ENCODE measurements at regions not wholly inside any gene's neighbourhood (a gene's known extent, or its start where the extent isn't known, plus 50 kb on each side); places are given as distances from the start of the nearest gene placed in this dataset.

DNA sequence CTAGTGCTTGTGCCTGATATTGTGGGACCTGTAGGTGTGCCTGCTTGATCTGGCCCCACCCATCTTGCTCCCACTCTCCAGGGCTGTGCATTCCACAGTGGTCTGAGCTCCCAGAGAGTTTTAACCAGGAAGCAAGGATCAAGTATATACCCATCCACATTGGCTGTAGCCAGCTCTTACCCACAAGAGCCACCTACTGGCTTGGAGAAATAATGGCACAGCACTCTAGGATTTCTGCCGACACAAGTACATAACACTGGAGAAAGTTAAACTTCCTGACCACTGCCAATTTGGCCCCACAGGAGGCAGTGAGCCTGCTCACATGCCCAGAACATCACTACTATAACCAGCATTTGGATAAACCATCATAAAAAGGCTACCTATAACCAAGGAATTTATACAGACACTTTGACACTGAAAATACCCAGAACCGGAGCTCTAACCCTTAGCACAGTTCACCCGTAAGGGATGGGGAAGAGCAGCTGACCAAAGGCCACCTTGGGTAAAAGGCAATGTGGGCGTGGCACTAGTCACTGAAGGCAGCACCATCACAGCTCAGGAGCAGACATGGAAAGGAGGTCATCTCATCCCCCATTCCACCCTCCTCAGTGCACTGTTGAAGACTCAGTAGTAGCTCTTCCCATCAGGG, 440.4 kb downstream of the BTBD3 start:
- Histone ChIP-seq H3K4me1 (ENCODE audit: control insufficient read depth, insufficient read depth, low read length) (no peaks in the 10 kb centered on the region), H3K9ac (ENCODE audit: low read depth, low read length) (no peak overlapping the region), H3K36me3 (ENCODE audit: control insufficient read depth, insufficient read depth, low read length) (no peaks in the 10 kb centered on the region), H3K9me3 (ENCODE audit: control insufficient read depth, insufficient read depth, low read length) (no peaks in the 10 kb centered on the region), H3K4me3 (ENCODE audit: low read depth, low read length) (no peak overlapping the region), H3K27me3 (ENCODE audit: control insufficient read depth, insufficient read depth, low read length) (no peaks in the 10 kb centered on the region)

DNA sequence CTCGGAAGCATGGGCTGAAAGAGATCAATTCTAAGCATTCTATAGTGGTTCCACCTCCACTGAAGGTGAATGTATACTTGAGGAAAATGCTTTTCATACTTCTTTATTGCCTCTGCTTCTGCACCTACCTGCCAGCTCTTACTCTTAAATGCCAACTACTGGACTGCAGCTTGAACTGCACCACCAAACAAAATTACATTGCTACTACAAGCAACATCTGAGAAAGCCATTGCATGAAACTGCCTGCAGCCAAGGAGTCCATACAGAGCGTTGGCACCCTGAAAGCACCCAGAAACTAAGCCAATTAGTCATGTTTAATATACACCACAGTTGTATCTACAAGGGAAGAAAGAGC, 440.9 kb downstream of the BTBD3 start:
- Histone ChIP-seq H3K4me1 (ENCODE audit: control insufficient read depth, insufficient read depth, low read length) (no peaks in the 10 kb centered on the region), H3K9me3 (ENCODE audit: control insufficient read depth, insufficient read depth, low read length) (no peaks in the 10 kb centered on the region), H3K27me3 (ENCODE audit: control insufficient read depth, insufficient read depth, low read length) (no peaks in the 10 kb centered on the region), H3K4me3 (ENCODE audit: low read depth, low read length) (no peak overlapping the region), H3K36me3 (ENCODE audit: control insufficient read depth, insufficient read depth, low read length) (no peaks in the 10 kb centered on the region), H3K9ac (ENCODE audit: low read depth, low read length) (no peak overlapping the region)

DNA sequence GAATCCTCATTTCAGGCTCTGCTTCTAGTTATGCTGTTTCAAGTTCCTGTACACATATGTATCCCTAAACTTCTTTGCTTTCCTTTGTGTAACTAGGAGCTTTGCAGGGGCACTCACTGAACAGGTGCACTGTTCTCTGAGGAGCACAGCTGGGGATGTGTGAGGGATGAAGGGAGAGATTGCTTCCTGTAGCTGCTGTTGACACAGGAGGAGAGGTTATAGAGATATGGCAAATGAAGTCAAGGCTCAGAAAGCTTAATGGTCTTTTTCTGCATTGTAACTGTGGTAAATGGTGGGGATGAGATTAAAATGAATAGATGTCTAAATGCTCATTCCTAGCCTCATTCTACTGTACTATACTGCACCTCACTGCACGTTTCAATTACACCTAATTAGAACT, 454.3 kb downstream of the BTBD3 start:
- Histone ChIP-seq H3K9me3 (ENCODE audit: control insufficient read depth, insufficient read depth, low read length) (no peaks in the 10 kb centered on the region), H3K4me1 (ENCODE audit: control insufficient read depth, insufficient read depth, low read length) (no peaks in the 10 kb centered on the region), H3K27me3 (ENCODE audit: control insufficient read depth, insufficient read depth, low read length) (no peaks in the 10 kb centered on the region), H3K4me3 (ENCODE audit: low read depth, low read length) (no peak overlapping the region), H3K9ac (ENCODE audit: low read depth, low read length) (no peak overlapping the region), H3K36me3 (ENCODE audit: control insufficient read depth, insufficient read depth, low read length) (no peaks in the 10 kb centered on the region)

DNA sequence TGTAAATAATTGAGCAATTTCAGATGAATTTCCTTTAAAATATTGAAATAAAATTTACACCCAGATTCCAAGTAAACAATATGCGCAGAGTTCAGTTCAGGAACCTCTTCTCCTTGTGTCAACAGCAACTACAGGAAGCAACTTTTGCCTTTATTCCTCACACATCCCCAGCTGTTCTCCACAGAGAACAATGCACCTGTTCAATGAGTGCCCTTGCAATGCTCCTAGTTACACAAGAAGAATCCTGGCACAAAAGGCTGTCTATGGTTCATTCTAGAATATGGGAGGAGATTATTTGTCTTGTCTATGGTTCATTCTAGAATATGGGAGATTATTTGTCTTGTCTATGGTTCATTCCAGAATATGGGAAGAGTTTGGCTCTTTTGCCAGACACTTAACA, 454.9 kb downstream of the BTBD3 start:
- no peaks in the 10 kb centered on the region for H3K4me1 ChIP-seq (ENCODE audit: control insufficient read depth, insufficient read depth, low read length)
- H3K9me3 ChIP-seq (ENCODE audit: control insufficient read depth, insufficient read depth, low read length) = no peaks in the 10 kb centered on the region
- no peak overlapping the region for H3K4me3 ChIP-seq (ENCODE audit: low read depth, low read length)
- H3K27me3 ChIP-seq (ENCODE audit: control insufficient read depth, insufficient read depth, low read length) = no peaks in the 10 kb centered on the region
- H3K9ac ChIP-seq (ENCODE audit: low read depth, low read length) = no peak overlapping the region
- H3K36me3 ChIP-seq (ENCODE audit: control insufficient read depth, insufficient read depth, low read length) = no peaks in the 10 kb centered on the region

DNA sequence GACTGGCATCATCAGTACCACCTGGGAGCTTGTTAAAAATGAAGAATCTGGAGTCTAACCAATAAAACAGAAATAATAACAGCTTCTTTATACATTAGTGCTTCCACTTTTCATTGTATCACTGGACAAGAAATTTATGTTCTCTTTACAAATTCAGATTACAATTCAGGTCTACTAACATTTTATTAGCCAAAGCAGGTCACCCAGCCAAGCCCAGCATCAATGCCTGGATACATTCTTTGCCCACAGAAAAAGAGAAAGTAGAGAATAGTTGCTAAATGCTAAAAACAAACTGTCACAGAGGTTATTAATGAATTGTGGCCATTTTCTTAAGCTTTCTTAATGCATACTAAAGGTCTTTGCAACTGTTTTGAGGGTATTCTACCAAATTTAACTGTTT, 458.3 kb downstream of the BTBD3 start:
- Histone ChIP-seq H3K36me3 (ENCODE audit: control insufficient read depth, insufficient read depth, low read length) (no peaks in the 10 kb centered on the region), H3K9me3 (ENCODE audit: control insufficient read depth, insufficient read depth, low read length) (no peaks in the 10 kb centered on the region), H3K4me3 (ENCODE audit: low read depth, low read length) (no peak overlapping the region), H3K4me1 (ENCODE audit: control insufficient read depth, insufficient read depth, low read length) (no peaks in the 10 kb centered on the region), H3K9ac (ENCODE audit: low read depth, low read length) (no peak overlapping the region), H3K27me3 (ENCODE audit: control insufficient read depth, insufficient read depth, low read length) (no peaks in the 10 kb centered on the region)

DNA sequence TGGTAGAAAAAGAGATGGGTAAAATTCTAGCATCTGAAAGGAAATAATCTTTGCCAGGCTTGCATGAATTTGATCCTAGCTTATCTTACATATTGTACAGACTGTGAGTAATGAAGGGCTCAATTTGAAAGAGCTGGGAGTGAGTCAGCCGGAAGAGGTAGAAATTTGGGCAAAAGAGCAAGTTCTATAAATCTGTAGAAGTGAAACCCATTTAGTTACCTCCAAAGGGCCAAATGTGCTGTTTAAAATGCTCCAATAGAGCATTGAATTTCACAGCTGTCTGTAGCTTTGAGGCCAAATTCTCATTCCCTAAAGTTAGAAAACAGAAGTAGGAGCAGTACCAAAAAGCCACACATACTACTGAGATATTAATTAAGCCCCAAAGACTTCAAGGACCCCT, 466.1 kb downstream of the BTBD3 start:
- Histone ChIP-seq H3K4me1 (ENCODE audit: control insufficient read depth, insufficient read depth, low read length) (no peaks in the 10 kb centered on the region), H3K4me3 (ENCODE audit: low read depth, low read length) (no peak overlapping the region)

DNA sequence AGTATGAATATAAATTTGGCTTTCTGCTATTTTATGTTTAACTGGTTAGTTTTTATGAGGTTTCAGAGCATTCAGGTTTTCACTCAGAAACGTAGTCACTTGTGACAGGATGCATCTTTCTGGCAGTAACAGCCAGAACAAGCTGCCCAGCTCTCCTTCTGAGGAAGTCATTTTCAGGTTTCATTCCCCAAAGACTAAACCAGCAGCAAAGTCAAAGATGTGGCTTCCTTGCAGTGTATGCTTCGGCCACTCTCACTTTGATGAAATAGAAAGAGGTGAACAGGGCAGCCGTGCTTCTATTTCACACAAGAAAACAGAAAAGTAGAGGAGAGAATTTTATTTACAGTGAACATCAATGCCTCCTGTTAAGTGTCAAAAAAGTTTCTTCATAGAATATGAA, 469.1 kb downstream of the BTBD3 start:
- no peaks in the 10 kb centered on the region for H3K27me3 ChIP-seq (ENCODE audit: control insufficient read depth, insufficient read depth, low read length)
- H3K4me3 ChIP-seq (ENCODE audit: low read depth, low read length) = no peak overlapping the region
- H3K36me3 ChIP-seq (ENCODE audit: control insufficient read depth, insufficient read depth, low read length) = no peaks in the 10 kb centered on the region
- no peaks in the 10 kb centered on the region for H3K9me3 ChIP-seq (ENCODE audit: control insufficient read depth, insufficient read depth, low read length)
- no peaks in the 10 kb centered on the region for H3K4me1 ChIP-seq (ENCODE audit: control insufficient read depth, insufficient read depth, low read length)
- no peak overlapping the region for H3K9ac ChIP-seq (ENCODE audit: low read depth, low read length)

More for the DNA sequence above, 466.1 kb downstream of the BTBD3 start:
- no peaks in the 10 kb centered on the region for H3K36me3 ChIP-seq (ENCODE audit: control insufficient read depth, insufficient read depth, low read length)
- no peak overlapping the region for H3K9ac ChIP-seq (ENCODE audit: low read depth, low read length)
- no peaks in the 10 kb centered on the region for H3K9me3 ChIP-seq (ENCODE audit: control insufficient read depth, insufficient read depth, low read length)
- no peaks in the 10 kb centered on the region for H3K27me3 ChIP-seq (ENCODE audit: control insufficient read depth, insufficient read depth, low read length)

DNA sequence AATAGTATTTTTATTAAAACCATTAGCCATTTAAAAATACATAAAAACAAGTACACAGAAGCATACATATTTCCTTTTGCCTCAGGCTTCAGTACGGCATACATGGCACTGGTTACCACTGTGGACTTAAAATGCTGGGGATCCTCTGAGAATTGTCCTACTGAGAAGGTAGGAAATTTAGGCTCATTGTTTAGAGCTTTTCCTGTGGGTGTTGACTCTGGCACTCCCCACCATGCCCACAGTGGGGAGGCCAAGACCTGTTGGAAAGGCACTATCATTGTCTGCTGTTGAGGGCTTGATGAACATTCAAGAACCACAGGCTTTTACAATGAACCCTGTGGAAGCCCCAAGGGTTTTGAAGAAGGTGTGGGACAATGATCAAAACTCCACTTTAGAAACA, 473.4 kb downstream of the BTBD3 start:
- no peak overlapping the region for H3K4me3 ChIP-seq (ENCODE audit: low read depth, low read length)
- no peaks in the 10 kb centered on the region for H3K4me1 ChIP-seq (ENCODE audit: control insufficient read depth, insufficient read depth, low read length)
- H3K36me3 ChIP-seq (ENCODE audit: control insufficient read depth, insufficient read depth, low read length) = no peaks in the 10 kb centered on the region
- H3K9me3 ChIP-seq (ENCODE audit: control insufficient read depth, insufficient read depth, low read length) = no peaks in the 10 kb centered on the region
- H3K9ac ChIP-seq (ENCODE audit: low read depth, low read length) = no peak overlapping the region
- H3K27me3 ChIP-seq (ENCODE audit: control insufficient read depth, insufficient read depth, low read length) = no peaks in the 10 kb centered on the region

DNA sequence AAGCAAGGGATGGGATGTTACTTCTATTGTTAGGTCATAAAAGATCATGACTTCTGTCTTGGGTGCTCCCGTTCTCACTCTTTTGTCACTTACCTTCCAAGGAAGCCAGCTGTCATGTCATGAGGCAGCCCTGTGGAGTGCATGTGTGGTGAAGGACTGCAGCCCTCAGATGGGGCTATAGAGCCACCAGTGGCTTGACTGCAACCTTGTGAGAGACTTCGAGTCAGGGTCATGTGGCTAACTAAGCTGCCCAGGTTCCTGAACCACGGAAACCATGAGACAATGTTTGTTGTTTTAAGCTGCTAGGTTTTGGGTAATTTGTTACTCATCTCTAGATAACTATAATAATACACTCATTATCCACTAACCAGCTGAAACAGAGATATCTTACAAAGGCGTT, 477.1 kb downstream of the BTBD3 start:
- Histone ChIP-seq H3K4me1 (ENCODE audit: control insufficient read depth, insufficient read depth, low read length) (no peaks in the 10 kb centered on the region), H3K9ac (ENCODE audit: low read depth, low read length) (no peak overlapping the region)

DNA sequence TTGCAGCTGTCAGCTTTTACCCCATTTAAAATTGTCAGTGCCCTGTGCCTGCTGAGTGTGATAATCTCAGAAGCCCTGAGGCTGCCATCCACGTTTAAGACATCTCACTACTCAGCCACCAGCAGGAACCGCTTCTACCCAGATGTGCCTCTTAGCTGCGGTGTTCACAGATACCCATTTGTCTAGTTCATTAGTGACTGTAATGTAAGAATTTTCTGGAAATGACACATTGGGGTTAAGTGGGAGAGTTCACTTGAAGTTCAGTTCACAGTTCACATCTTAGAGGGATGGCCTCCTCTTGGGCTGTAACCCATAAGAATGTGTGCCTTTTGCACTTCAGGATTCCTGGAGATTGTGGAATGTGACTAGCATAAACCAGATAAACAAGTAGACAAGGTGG, 477.7 kb downstream of the BTBD3 start:
- no peaks in the 10 kb centered on the region for H3K36me3 ChIP-seq (ENCODE audit: control insufficient read depth, insufficient read depth, low read length)
- H3K9ac ChIP-seq (ENCODE audit: low read depth, low read length) = no peak overlapping the region

More for the DNA sequence above, 477.1 kb downstream of the BTBD3 start:
- no peaks in the 10 kb centered on the region for H3K27me3 ChIP-seq (ENCODE audit: control insufficient read depth, insufficient read depth, low read length)
- no peaks in the 10 kb centered on the region for H3K36me3 ChIP-seq (ENCODE audit: control insufficient read depth, insufficient read depth, low read length)
- H3K9me3 ChIP-seq (ENCODE audit: control insufficient read depth, insufficient read depth, low read length) = no peaks in the 10 kb centered on the region
- no peak overlapping the region for H3K4me3 ChIP-seq (ENCODE audit: low read depth, low read length)

DNA sequence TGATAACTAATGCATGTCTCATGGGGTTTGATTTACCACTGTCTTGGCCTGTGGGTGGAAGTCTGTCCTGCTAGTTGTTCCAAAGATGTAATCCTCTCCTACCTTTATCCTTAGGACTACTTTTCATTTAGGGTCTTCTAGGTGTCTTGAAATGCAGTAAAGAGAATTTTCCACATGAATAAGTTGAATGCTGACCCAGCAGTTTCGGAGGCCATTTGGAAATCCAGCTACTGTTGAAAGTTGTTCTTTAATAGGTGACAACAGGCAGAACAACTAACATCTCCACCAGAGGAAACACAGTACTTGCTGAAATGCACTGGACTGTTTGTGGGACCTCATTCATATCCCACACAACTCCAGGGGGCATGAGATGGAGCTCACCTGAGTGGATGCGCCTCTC, 478.1 kb downstream of the BTBD3 start:
- Histone ChIP-seq H3K4me3 (ENCODE audit: low read depth, low read length) (no peak overlapping the region), H3K27me3 (ENCODE audit: control insufficient read depth, insufficient read depth, low read length) (no peaks in the 10 kb centered on the region), H3K4me1 (ENCODE audit: control insufficient read depth, insufficient read depth, low read length) (no peaks in the 10 kb centered on the region), H3K36me3 (ENCODE audit: control insufficient read depth, insufficient read depth, low read length) (no peaks in the 10 kb centered on the region), H3K9me3 (ENCODE audit: control insufficient read depth, insufficient read depth, low read length) (no peaks in the 10 kb centered on the region), H3K9ac (ENCODE audit: low read depth, low read length) (no peak overlapping the region)

More for the DNA sequence above, 477.7 kb downstream of the BTBD3 start:
- H3K4me1 ChIP-seq (ENCODE audit: control insufficient read depth, insufficient read depth, low read length) = no peaks in the 10 kb centered on the region
- no peak overlapping the region for H3K4me3 ChIP-seq (ENCODE audit: low read depth, low read length)
- no peaks in the 10 kb centered on the region for H3K27me3 ChIP-seq (ENCODE audit: control insufficient read depth, insufficient read depth, low read length)
- H3K9me3 ChIP-seq (ENCODE audit: control insufficient read depth, insufficient read depth, low read length) = no peaks in the 10 kb centered on the region

DNA sequence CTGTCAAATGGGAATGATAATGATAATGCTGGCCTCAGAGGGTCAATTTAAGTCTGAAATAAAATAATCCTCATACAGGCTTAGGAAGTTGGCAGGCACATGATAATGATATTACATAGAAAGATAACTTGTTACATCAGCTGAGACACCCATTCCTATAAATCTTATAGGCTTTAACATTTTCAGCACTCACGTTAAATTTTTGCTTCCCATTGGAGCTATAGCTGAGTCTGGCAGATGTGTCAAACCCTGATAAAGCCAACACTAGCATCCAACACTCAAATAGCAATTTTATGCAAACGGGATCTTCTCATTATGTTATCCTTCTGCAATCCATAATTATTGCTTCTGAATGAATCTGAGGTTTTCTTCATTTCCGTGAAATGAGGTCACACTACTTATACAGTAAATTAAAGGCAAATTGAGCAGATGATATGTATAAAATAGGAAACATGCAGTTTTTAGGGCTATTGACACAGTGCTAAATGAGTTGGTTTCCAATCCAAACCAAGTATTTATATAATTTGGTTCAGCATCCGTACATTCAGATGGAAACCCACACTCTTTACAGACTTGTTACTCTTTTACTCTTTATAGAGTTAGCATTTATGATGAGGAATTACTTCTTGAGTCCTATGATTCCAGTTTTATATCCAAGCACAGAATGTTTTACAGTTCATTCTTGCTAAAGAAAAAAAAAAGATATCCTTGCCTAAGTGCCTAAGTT, 481.6 kb downstream of the BTBD3 start:
- Histone ChIP-seq H3K36me3 (ENCODE audit: control insufficient read depth, insufficient read depth, low read length) (no peaks in the 10 kb centered on the region), H3K9me3 (ENCODE audit: control insufficient read depth, insufficient read depth, low read length) (no peaks in the 10 kb centered on the region), H3K4me3 (ENCODE audit: low read depth, low read length) (no peak overlapping the region), H3K27me3 (ENCODE audit: control insufficient read depth, insufficient read depth, low read length) (no peaks in the 10 kb centered on the region), H3K4me1 (ENCODE audit: control insufficient read depth, insufficient read depth, low read length) (no peaks in the 10 kb centered on the region), H3K9ac (ENCODE audit: low read depth, low read length) (no peak overlapping the region)
